Liver (tissue), 8 donors: ENCODE measurements at regions not wholly inside any gene's neighbourhood (a gene's known extent, or its start where the extent isn't known, plus 50 kb on each side); places are given as distances from the start of the nearest gene placed in this dataset.

ENCODE experiments used
- DNase-seq: peaks from one replicate; pipeline ENCODE4 v3.0.0-alpha.2; 2017; ENCODE audit warnings: low spot score
- H3K27ac ChIP-seq, 2 donors: one replicate each; pipeline ENCODE4 v1.7.0; 2013; ENCODE audit warnings: inconsistent platforms in 2 of 2, low read length in 2 of 2, control low read depth in 1 of 2, low read depth in 1 of 2, mild to moderate bottlenecking in 1 of 2
- H3K27me3 ChIP-seq, 4 donors: one replicate each; pipeline versions ENCODE4 v1.6.1 to v1.7.0; 2013; ENCODE audit warnings: low read length in 3 of 4, inconsistent platforms in 1 of 4, mild to moderate bottlenecking in 1 of 4, moderate library complexity in 1 of 4; ENCODE audit not compliant: control insufficient read depth in 4 of 4, insufficient read depth in 4 of 4
- H3K36me3 ChIP-seq, 4 donors: one replicate each; pipeline versions ENCODE4 v1.6.1 to v1.7.0; 2013; ENCODE audit warnings: low read length in 3 of 4, mild to moderate bottlenecking in 3 of 4, low read depth in 1 of 4, moderate library complexity in 1 of 4; ENCODE audit not compliant: control insufficient read depth in 4 of 4, insufficient read depth in 3 of 4
- H3K4me1 ChIP-seq, 4 donors: one replicate each; pipeline versions ENCODE4 v1.6.1 to v1.7.0; 2013; ENCODE audit warnings: low read length in 3 of 4, mild to moderate bottlenecking in 3 of 4, moderate library complexity in 1 of 4; ENCODE audit not compliant: control insufficient read depth in 4 of 4, insufficient read depth in 4 of 4
- H3K4me3 ChIP-seq, 3 donors: one replicate each; pipeline versions ENCODE4 v1.6.1 to v1.7.0; 2013; ENCODE audit warnings: low read length in 3 of 3, control low read depth in 1 of 3, low read depth in 1 of 3, mild to moderate bottlenecking in 1 of 3
- H3K9ac ChIP-seq, 2 donors: one replicate each; pipeline ENCODE4 v1.7.0; 2013; ENCODE audit warnings: low read length in 2 of 2, mild to moderate bottlenecking in 2 of 2, moderate library complexity in 2 of 2, control low read depth in 1 of 2, low read depth in 1 of 2
- H3K9me3 ChIP-seq, 4 donors: one replicate each; pipeline versions ENCODE4 v1.6.1 to v1.7.0; 2013; ENCODE audit warnings: low read length in 3 of 4; ENCODE audit not compliant: control insufficient read depth in 4 of 4
- ATF3 ChIP-seq: IDR thresholded peaks from 2 replicates; pipeline ENCODE4 v1.6.1; 2016; ENCODE audit warnings: antibody characterized with exemption
- CTCF ChIP-seq: fragments of 150-350 bp; IDR thresholded peaks from 2 replicates; pipeline ENCODE4 v1.5.1; 2017; ENCODE audit warnings: improper control_type of control experiment, low read depth, low read length; ENCODE audit not compliant: missing input control
- EGR1 ChIP-seq, 2 donors: IDR thresholded peaks; 2 replicates each; pipeline ENCODE4 v1.6.1; 2016 to 2018; ENCODE audit warnings: antibody characterized with exemption in 2 of 2, low read depth in 2 of 2
- FOXA2 ChIP-seq: IDR thresholded peaks from 2 replicates; pipeline ENCODE4 v1.6.1; 2016; ENCODE audit warnings: antibody characterized with exemption
- GABPA ChIP-seq, 2 donors: IDR thresholded peaks in 1 of 2; conservative IDR thresholded peaks in 1 of 2; 2 replicates each; pipeline ENCODE4 v1.6.1; 2016; ENCODE audit warnings: antibody characterized with exemption in 2 of 2, mild to moderate bottlenecking in 1 of 2, moderate library complexity in 1 of 2
- HNF4A ChIP-seq, 2 donors: conservative IDR thresholded peaks; 2 replicates each; pipeline ENCODE4 v1.6.1; 2016; ENCODE audit warnings: antibody characterized with exemption in 2 of 2, mild to moderate bottlenecking in 2 of 2
- HNF4G ChIP-seq: IDR thresholded peaks from 2 replicates; pipeline ENCODE4 v1.6.1; 2016; ENCODE audit warnings: antibody characterized with exemption
- JUND ChIP-seq, 2 donors: IDR thresholded peaks; 2 replicates each; pipeline ENCODE4 v1.6.1; 2016; ENCODE audit warnings: antibody characterized with exemption in 2 of 2
- MAX ChIP-seq: IDR thresholded peaks from 2 replicates; pipeline ENCODE4 v1.6.1; 2016; ENCODE audit warnings: antibody characterized with exemption
- NR2F2 ChIP-seq: IDR thresholded peaks from 2 replicates; pipeline ENCODE4 v1.6.1; 2016; ENCODE audit warnings: antibody characterized with exemption
- RAD21 ChIP-seq, 2 donors: IDR thresholded peaks; 2 replicates each; pipeline ENCODE4 v1.6.1; 2016; ENCODE audit warnings: antibody characterized with exemption in 2 of 2, mild to moderate bottlenecking in 2 of 2
- REST ChIP-seq: IDR thresholded peaks from 2 replicates; pipeline ENCODE4 v1.6.1; 2016; ENCODE audit warnings: antibody characterized with exemption, mild to moderate bottlenecking
- RXRA ChIP-seq, 2 donors: IDR thresholded peaks; 2 replicates each; pipeline ENCODE4 v1.6.1; 2017 to 2018; ENCODE audit warnings: antibody characterized with exemption in 2 of 2, mild to moderate bottlenecking in 1 of 2
- SP1 ChIP-seq: IDR thresholded peaks from 2 replicates; pipeline ENCODE4 v1.6.1; 2018; ENCODE audit warnings: antibody characterized with exemption, mild to moderate bottlenecking
- TAF1 ChIP-seq: conservative IDR thresholded peaks from 2 replicates; pipeline ENCODE4 v1.6.1; 2016; ENCODE audit warnings: antibody characterized with exemption, mild to moderate bottlenecking
- YY1 ChIP-seq: IDR thresholded peaks from 2 replicates; pipeline ENCODE4 v1.6.1; 2016; ENCODE audit warnings: antibody characterized with exemption, mild to moderate bottlenecking
- ZBTB33 ChIP-seq: IDR thresholded peaks from 2 replicates; pipeline ENCODE4 v1.6.1; 2016; ENCODE audit warnings: antibody characterized with exemption
- WGBS: extraction: QIAGEN DNeasy Blood & Tissue Kit; methylation state at CpG from one replicate; pipeline ENCODE4 v1.1.7; 2013; 5-methylcytosine and 5-hydroxymethylcytosine counted together
- donor health status: healthy.
- donor health status: healthy.
- donor health status: healthy.
- donor health status: healthy.
- donor health status: healthy.

GRCh38 chr10:42975005-42975493, 101.8 kb upstream of the RET start:
- 79% methylated on average over 4 of the region's 4 CpGs for WGBS
- no peaks in the 10 kb centered on the region for H3K27me3 ChIP-seq
- H3K9ac ChIP-seq = no peak overlapping the region
- H3K9me3 ChIP-seq = no peaks in the 10 kb centered on the region
- no peaks in the 10 kb centered on the region for H3K36me3 ChIP-seq
- TF ChIP-seq YY1 = no peak
- no peak for TF ChIP-seq JUND (IDR thresholded peaks at IDR 0.05)
- no peak for TF ChIP-seq SP1
- no peak for TF ChIP-seq GABPA (IDR thresholded peaks at IDR 0.05 in 1 of 2, conservative IDR thresholded peaks at IDR 0.05 in 1 of 2)
- no peak for TF ChIP-seq CTCF
- no peak for TF ChIP-seq HNF4G
- no peak for TF ChIP-seq EGR1 (IDR thresholded peaks at IDR 0.05; ENCODE audit: low read depth in 2 of 2)
- TF ChIP-seq ATF3 = no peak
- TF ChIP-seq ZBTB33 = no peak
- TF ChIP-seq RAD21 (IDR thresholded peaks at IDR 0.05) = no peak
- TF ChIP-seq REST = no peak
- no peak for TF ChIP-seq TAF1
- no peak for TF ChIP-seq FOXA2
- TF ChIP-seq RXRA (IDR thresholded peaks at IDR 0.05) = no peak
- no peak for TF ChIP-seq HNF4A (conservative IDR thresholded peaks at IDR 0.05)
- TF ChIP-seq MAX = no peak
- TF ChIP-seq NR2F2 = no peak
- no peak overlapping the region for H3K4me3 ChIP-seq
- no peak overlapping the region for H3K27ac ChIP-seq
- no peak for DNase-seq
- peaks cover 0 to 2% (median 0%) of the 10 kb centered on the region in 4 donors for H3K4me1 ChIP-seq
